ENCODE measurements at regions not wholly inside any gene's neighbourhood (a gene's known extent, or its start where the extent isn't known, plus 50 kb on each side); places are given as distances from the start of the nearest gene placed in this dataset.

GRCh38 chr12:114032801-114033200 is 66.7 kb upstream of the RBM19 start:
- FAIRE-seq, result no peak
- intact Hi-C loops (cut with micrococcal nuclease), result no loop called here
- Histone ChIP-seq H3K4me3 (no peak overlapping the region), H3K27me3 (ENCODE audit: control insufficient read depth in 2 of 2, insufficient read depth in 2 of 2, low read length in 2 of 2) (peaks cover 0 to 5% of the 10 kb centered on the region in 2 experiments; a peak in 2 of 5 replicates), H3K9me3 (replicated peaks; ENCODE audit: control insufficient read depth, insufficient read depth, low read depth, low read length) (no peaks in the 10 kb centered on the region), H3K36me3 (ENCODE audit: control insufficient read depth, insufficient read depth, low read length) (no peaks in the 10 kb centered on the region), H3K4me2 (ENCODE audit: insufficient read depth, low read length) (no peak overlapping the region), H3K4me1 (replicated peaks in 1 of 2; ENCODE audit: control insufficient read depth in 2 of 2, insufficient read depth in 2 of 2, low read length in 2 of 2) (no peaks in the 10 kb centered on the region), H3K9me1 (ENCODE audit: control insufficient read depth, insufficient read depth, low read length) (no peaks in the 10 kb centered on the region), H3K79me2 (ENCODE audit: control insufficient read depth, insufficient read depth, low read length) (no peaks in the 10 kb centered on the region), H4K20me1 (replicated peaks; ENCODE audit: control insufficient read depth, insufficient read depth, low read length) (0 out of 2 replicates have a peak, but pooled peaks cover 2% of the 10 kb centered on the region), H3K9ac (ENCODE audit: insufficient read depth in 1 of 2, low read depth in 2 of 2, low read length in 2 of 2) (no peak overlapping the region), H2AFZ (ENCODE audit: low read depth, low read length) (no peak overlapping the region), H3K27ac (ENCODE audit: extremely low read depth, low read depth, low read length) (no peak overlapping the region)
- 14% methylated on average over 3 of the region's 3 CpGs for WGBS (ENCODE audit: insufficient coverage, low coverage, missing lambda C conversion rate)
- BruUV-seq (replicated peaks), result no TSS peak
- in situ Hi-C loops (cut with MboI), result no loop called here
- no peak for ATAC-seq
- CTCF ChIA-PET (ENCODE audit: low intra/inter-chr PET ratio), result no interaction called here
- TF ChIP-seq ZNF436 (CRISPR knock-in tag; IDR thresholded peaks at IDR 0.05) (no peak), POLR2AphosphoS5 (IDR thresholded peaks at IDR 0.05; ENCODE audit: control insufficient read depth, insufficient read depth, low read depth, low read length) (no peak), U2AF2 (optimal IDR thresholded peaks at IDR 0.05; ENCODE audit: low read depth, low read length) (no peak), ZFP1 (CRISPR knock-in tag; IDR thresholded peaks at IDR 0.05) (no peak), ZBTB12 (CRISPR knock-in tag; IDR thresholded peaks at IDR 0.05) (no peak), KDM2B (CRISPR knock-in tag; IDR thresholded peaks at IDR 0.05) (no peak), ZNF79 (CRISPR knock-in tag; IDR thresholded peaks at IDR 0.05; ENCODE audit: low read depth) (no peak), MYC (IDR thresholded peaks at IDR 0.05; ENCODE audit: low read depth, low read length) (no peak), MYC (CRISPR knock-in tag; IDR thresholded peaks at IDR 0.05; ENCODE audit: borderline replicate concordance, low read depth) (no peak), FUS (optimal IDR thresholded peaks at IDR 0.05; ENCODE audit: low read depth, low read length) (no peak), PTBP1 (IDR thresholded peaks at IDR 0.05; ENCODE audit: low read depth, low read length) (no peak), TEAD4 (IDR thresholded peaks at IDR 0.05; ENCODE audit: low read length) (no peak), TEAD4 (CRISPR knock-in tag; IDR thresholded peaks at IDR 0.05; ENCODE audit: borderline replicate concordance) (no peak), ZNF23 (CRISPR knock-in tag; IDR thresholded peaks at IDR 0.05) (no peak), STAT6 (CRISPR knock-in tag; IDR thresholded peaks at IDR 0.05) (no peak)
- TF ChIP-seq, protein P1, sequence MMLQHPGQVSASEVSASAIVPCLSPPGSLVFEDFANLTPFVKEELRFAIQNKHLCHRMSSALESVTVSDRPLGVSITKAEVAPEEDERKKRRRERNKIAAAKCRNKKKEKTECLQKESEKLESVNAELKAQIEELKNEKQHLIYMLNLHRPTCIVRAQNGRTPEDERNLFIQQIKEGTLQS (IDR thresholded peaks at IDR 0.05), result no peak
- TF ChIP-seq, protein P1 (CRISPR knock-in tag; conservative IDR thresholded peaks at IDR 0.05), result no peak
- POLR2A ChIA-PET, result no interaction called here
- no peak for DNase-seq (ENCODE audit: extremely low read depth in 1 of 4, low spot score in 3 of 4)
